Daoy (cell line): ENCODE measurements at regions not wholly inside any gene's neighbourhood (a gene's known extent, or its start where the extent isn't known, plus 50 kb on each side); places are given as distances from the start of the nearest gene placed in this dataset.

Source experiments
- DNase-seq: peaks from one replicate; pipeline ENCODE4 v3.0.0-alpha.2; 2015; ENCODE audit warnings: low read depth

GRCh38 chr14:86997271-86997670, 995.7 kb downstream of the GALC start:
- DNase-seq, result no peak

- no peak for DNase-seq
Measured at GRCh38 chr14:86990396-86990795, 1002.6 kb downstream of the GALC start.

DNA sequence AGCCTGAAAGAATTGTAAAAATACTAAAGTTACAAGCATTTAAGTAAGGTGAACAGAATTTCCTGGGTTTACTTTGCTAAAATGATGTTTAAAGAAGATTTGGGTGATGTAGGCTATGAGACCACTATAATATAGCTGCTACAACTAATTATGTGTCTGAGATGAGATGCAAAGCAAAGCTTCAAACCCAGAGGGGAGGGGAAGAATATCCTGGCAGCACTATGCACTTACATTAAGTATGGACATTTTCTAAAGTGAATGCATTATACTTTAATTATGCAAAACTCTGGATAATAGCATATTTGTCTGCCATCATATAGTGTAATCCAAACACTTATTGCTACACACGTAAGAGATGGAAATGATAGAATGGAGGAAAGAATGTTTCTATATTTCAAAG, 1003.7 kb downstream of the GALC start:
- DNase-seq, result no peak

GRCh38 chr14:86987966-86988365, 1005.0 kb downstream of the GALC start:
- no peak for DNase-seq

GRCh38 chr14:86973177-86973576, 1019.8 kb downstream of the GALC start:
- DNase-seq, result no peak

GRCh38 chr14:86971292-86971691, 1021.7 kb downstream of the GALC start:
- DNase-seq, result no peak

- peak; percentile 16 for DNase-seq
Measured at GRCh38 chr14:86961106-86961716, 1031.8 kb downstream of the GALC start.

DNA sequence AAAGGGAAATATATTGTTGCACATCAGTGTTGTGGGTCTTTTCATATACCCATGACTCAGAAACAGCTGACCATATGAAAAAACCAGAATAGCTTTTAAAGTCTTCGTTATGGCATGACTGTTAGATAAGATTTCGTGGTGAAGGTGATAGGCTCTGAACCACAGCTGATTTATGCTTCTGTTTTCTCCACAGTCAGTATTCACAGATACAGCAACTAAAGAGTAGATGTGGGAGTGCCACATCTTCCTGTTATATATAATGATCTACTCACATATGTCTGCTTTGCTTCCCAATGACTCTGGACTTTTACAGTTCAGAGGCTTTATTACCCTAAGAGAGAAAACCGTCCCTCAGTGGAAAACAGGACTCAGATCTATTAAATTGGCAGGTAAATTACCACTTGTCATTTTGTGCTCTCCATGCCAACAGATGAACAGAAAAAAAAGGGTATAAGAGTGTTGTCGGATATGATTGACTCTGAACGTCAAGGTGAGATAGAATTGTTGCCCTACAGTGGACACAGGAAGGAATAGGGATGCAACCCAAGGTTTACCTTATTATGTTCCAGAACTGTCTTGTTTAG, 1037.1 kb downstream of the GALC start:
- DNase-seq, result no peak

- DNase-seq, result no peak
Measured at GRCh38 chr14:86954623-86955022, 1038.4 kb downstream of the GALC start.

DNA sequence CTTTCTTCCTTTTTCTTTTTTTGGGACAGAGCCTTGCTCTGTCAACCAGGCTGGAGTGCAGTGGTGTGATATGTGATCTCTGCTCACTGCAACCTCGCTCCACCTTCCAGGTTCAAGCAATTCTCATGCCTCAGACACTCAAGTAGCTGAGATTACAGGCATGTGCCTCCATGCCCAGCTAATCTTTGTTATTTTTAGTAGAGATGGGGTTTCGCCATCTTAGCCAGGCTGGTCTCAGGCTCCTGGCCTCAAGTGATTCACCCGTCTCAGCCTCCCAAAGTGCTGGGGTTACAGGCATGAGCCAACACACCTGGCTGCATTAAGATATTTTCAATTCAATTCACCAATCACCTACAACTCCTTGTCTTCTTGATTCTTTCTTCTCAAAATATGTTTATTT, 1046.5 kb downstream of the GALC start:
- no peak for DNase-seq

- no peak for DNase-seq
Measured at GRCh38 chr14:86944434-86944833, 1048.5 kb downstream of the GALC start.

GRCh38 chr14:86943391-86944365, 1049.3 kb downstream of the GALC start:
- no peak for DNase-seq

GRCh38 chr14:86942936-86943335, 1050.0 kb downstream of the GALC start:
- DNase-seq, result no peak

DNA sequence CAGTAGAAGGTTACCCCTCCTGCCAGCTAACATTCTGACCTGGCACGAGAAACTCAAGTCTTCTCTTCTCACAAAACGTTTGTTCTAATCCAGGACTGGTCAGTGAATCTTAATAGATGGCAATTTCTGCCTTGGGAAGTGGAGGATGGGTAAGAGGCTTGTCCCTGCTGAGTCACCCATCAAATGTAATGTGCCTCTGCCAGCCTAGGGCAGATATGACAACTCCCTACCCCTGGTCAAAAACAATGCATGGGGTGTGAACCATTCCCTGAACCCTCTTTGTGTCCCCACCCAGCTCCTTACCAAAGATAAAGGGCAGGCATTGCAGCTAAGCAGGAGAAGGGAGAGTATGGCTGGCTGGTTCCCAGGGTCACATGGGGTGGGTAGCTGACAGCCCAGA, 1052.9 kb downstream of the GALC start:
- peak; percentile 7 for DNase-seq

DNA sequence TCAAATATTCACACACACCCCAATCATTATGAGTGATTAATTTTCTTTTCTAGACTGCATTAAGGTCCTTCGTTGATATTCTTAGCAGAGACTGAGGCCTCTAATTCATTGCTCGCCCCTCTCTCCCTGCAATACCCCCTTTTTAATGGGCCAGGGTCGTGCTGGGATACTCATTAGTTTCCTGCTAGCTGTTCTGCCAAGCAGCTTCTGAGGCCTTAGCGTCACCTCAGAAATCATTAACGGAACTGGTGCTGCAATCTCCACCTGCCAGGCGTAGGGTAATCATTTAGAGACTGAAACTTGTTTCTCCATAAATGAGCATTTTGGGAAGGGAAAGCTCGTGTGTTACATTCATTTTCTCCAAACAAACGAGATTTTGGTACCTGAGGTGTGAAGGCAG, 1054.7 kb downstream of the GALC start:
- DNase-seq, result no peak

GRCh38 chr14:86936556-86936955, 1056.4 kb downstream of the GALC start:
- no peak for DNase-seq

DNA sequence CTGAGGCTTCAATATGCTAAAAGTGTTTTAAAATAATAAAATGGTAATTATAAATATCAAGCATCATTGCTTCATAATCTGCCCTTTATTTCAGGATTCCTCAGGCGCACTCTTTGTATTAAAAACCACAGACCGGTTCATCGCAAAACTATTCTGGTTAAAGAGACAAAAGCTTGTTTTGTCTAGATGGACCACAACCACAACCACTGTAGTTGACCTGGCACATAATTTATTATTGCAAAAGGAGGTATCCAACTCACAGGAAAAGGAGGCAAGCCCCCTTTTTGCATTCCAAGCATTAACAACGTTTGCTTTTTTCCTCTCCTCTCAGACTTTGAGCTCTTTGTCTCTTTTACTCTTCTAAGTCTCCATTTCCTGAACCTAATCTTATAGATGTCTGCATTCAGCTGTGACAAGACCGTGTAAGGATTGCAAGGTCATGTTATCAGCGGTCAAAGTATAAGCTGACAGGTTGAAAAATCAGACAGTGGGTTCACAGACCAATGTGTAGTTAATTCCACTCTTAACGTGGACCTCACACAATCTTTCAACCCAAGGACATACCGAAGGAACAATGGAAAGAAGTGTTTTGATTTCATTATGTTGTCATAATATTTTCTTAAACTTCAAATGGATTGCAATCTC, 1057.6 kb downstream of the GALC start:
- DNase-seq, result peak; percentile 68

DNA sequence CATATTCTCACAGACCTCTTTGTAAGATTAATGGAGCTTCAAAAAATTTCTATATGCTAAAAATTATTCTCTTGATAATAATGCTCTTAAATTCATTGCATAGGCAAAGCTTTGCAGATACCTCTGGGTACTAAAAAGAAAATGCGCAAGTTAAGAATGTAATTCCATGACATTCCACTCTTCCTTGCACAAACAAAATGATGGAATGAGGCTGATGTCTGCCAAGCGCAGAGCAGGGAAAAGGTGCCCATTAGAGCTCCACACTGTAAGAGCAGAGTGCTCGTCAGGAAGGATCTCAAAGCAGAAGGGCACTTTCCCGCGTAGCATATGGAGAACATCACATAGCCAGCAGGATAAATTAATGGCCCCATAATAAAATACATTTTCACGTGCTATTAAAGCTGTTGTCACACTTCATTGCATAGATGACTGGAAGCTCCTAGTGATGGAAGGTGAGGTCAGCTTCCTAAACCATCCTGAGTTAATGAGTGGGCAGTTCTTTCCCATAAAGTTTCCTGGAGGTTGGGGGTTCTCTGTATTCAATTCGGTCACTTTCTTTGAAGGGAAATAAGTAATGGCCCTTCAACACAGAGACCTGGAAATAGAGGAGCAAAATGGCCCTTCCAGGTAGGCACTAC, 1058.9 kb downstream of the GALC start:
- no peak for DNase-seq

DNA sequence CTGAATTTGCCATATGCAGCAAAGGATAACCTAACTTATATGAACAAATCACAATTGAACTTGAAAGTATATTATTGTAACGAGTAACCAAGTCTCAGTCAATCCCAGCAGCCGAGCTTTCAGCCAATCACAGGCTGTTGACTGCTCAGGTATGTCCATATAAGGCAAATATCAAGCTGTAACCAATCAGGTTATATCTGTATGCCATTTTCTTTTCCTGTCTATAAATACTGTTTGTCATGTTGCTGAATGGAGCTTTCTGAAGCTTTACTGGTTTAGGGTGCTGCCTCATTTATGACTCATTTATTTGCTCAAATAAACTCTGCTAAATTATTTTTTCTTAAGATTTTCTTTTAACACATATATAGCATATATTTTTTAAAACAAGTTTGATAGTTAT, 1059.5 kb downstream of the GALC start:
- no peak for DNase-seq

- no peak for DNase-seq
Measured at GRCh38 chr14:86915406-86915805, 1077.6 kb downstream of the GALC start.

- no peak for DNase-seq
Measured at GRCh38 chr14:86912709-86913108, 1080.3 kb downstream of the GALC start.

DNA sequence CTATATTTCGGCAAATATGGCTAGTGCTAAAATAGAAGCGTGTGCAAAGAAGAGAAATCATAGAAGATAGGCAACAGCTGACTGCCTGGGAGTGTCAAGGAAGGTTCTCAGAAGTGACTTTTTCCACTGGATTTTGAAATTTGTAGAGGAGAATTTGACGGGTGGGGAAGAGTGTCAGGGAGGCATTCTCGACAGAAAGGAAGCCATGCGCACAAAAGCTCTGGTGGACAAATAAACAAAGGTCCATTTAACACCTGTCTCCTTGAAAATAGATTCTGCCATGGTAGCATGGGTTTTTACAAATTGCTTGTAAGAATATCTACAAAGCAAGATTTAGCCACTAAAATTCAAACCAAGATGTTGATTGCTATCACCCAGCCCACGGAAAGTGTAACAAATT, 1081.5 kb downstream of the GALC start:
- no peak for DNase-seq
